ENCODE measurements at regions not wholly inside any gene's neighbourhood (a gene's known extent, or its start where the extent isn't known, plus 50 kb on each side); places are given as distances from the start of the nearest gene placed in this dataset.

- Histone ChIP-seq H3K27me3 (ENCODE audit: control insufficient read depth, insufficient read depth, low read length) (no peaks in the 10 kb centered on the region), H3K36me3 (ENCODE audit: control insufficient read depth, insufficient read depth, low read length) (no peaks in the 10 kb centered on the region), H3K4me3 (ENCODE audit: low read depth, low read length) (no peak overlapping the region)
- DNase-seq (ENCODE audit: low read depth) (no peak), FAIRE-seq (no peak)
- TF ChIP-seq CTCF (IDR thresholded peaks at IDR 0.05; ENCODE audit: insufficient read depth, low read length, severe bottlenecking) = no peak
These were observed 170.2 kb downstream of the UTP18 start for GRCh38 chr17:51430591-51430990.

- no peaks in the 10 kb centered on the region for H3K27me3 ChIP-seq (ENCODE audit: control insufficient read depth, insufficient read depth, low read length)
- H3K36me3 ChIP-seq (ENCODE audit: control insufficient read depth, insufficient read depth, low read length) = no peaks in the 10 kb centered on the region
- DNase-seq (ENCODE audit: low read depth) (peak; percentile 52), FAIRE-seq (no peak)
- H3K4me3 ChIP-seq (ENCODE audit: low read depth, low read length) = no peak overlapping the region
- TF ChIP-seq CTCF (IDR thresholded peaks at IDR 0.05; ENCODE audit: insufficient read depth, low read length, severe bottlenecking) = no peak
These were observed 174.3 kb downstream of the UTP18 start for GRCh38 chr17:51434434-51435170.

GRCh38 chr17:51435171-51435552 lies 174.8 kb downstream of the UTP18 start:
- FAIRE-seq = no peak
- no peaks in the 10 kb centered on the region for H3K27me3 ChIP-seq (ENCODE audit: control insufficient read depth, insufficient read depth, low read length)
- no peak for TF ChIP-seq CTCF (IDR thresholded peaks at IDR 0.05; ENCODE audit: insufficient read depth, low read length, severe bottlenecking)
- H3K4me3 ChIP-seq (ENCODE audit: low read depth, low read length) = no peak overlapping the region
- no peak for DNase-seq (ENCODE audit: low read depth)
- H3K36me3 ChIP-seq (ENCODE audit: control insufficient read depth, insufficient read depth, low read length) = no peaks in the 10 kb centered on the region

GRCh38 chr17:51435641-51436091 lies 175.3 kb downstream of the UTP18 start:
- peak; percentile 51 for TF ChIP-seq CTCF (IDR thresholded peaks at IDR 0.05; ENCODE audit: insufficient read depth, low read length, severe bottlenecking)
- H3K27me3 ChIP-seq (ENCODE audit: control insufficient read depth, insufficient read depth, low read length) = no peaks in the 10 kb centered on the region
- DNase-seq (ENCODE audit: low read depth) = peak; percentile 61
- H3K36me3 ChIP-seq (ENCODE audit: control insufficient read depth, insufficient read depth, low read length) = no peaks in the 10 kb centered on the region
- FAIRE-seq = no peak
- no peak overlapping the region for H3K4me3 ChIP-seq (ENCODE audit: low read depth, low read length)

GRCh38 chr17:51439395-51440229 lies 179.3 kb downstream of the UTP18 start:
- DNase-seq (ENCODE audit: low read depth) (peak; percentile 69), FAIRE-seq (peak; percentile 93)
- Histone ChIP-seq H3K27me3 (ENCODE audit: control insufficient read depth, insufficient read depth, low read length) (no peaks in the 10 kb centered on the region), H3K36me3 (ENCODE audit: control insufficient read depth, insufficient read depth, low read length) (no peaks in the 10 kb centered on the region), H3K4me3 (ENCODE audit: low read depth, low read length) (no peak overlapping the region)
- no peak for TF ChIP-seq CTCF (IDR thresholded peaks at IDR 0.05; ENCODE audit: insufficient read depth, low read length, severe bottlenecking)

Measured in bronchial epithelial cell (primary cell).